OCI-LY1 (cell line): ENCODE measurements at regions not wholly inside any gene's neighbourhood (a gene's known extent, or its start where the extent isn't known, plus 50 kb on each side); places are given as distances from the start of the nearest gene placed in this dataset.

Source experiments
- CTCF ChIP-seq: fragments of 200-600 bp; sonication (generic), shearing (Covaris generic); IDR thresholded peaks from 2 replicates; pipeline ENCODE4 v1.5.1; 2017; ENCODE audit warnings: mild to moderate bottlenecking, antibody characterized with exemption, low read length, moderate library complexity, mixed read lengths
- EZH2 ChIP-seq: fragments of 200-600 bp; sonication (generic), shearing (Covaris generic); IDR thresholded peaks from 2 replicates; pipeline ENCODE4 v1.8.0; 2017; ENCODE audit warnings: borderline replicate concordance, mixed run types, mild to moderate bottlenecking, antibody characterized with exemption, low read length, moderate library complexity, mixed read lengths

GRCh38 chr10:44806950-44807349 lies 104.2 kb upstream of the TMEM72 start:
- no peak for TF ChIP-seq CTCF
- TF ChIP-seq EZH2 = no peak
